Heart right ventricle (tissue), 16 donors: ENCODE measurements at regions not wholly inside any gene's neighbourhood (a gene's known extent, or its start where the extent isn't known, plus 50 kb on each side); places are given as distances from the start of the nearest gene placed in this dataset.
A peak's percentile ranks its signal among the peaks of the same experiment; 100 is the strongest.

Experiments
- ATAC-seq, 8 donors: fragments of 200-7000 bp; cut with Tn5 transposase; one replicate each; pipeline ENCODE4 v1.9.1; 2020; ENCODE audit warnings: mild to moderate bottlenecking in 8 of 8, moderate library complexity in 8 of 8, moderate number of reproducible peaks in 1 of 8
- DNase-seq, 2 donors: peaks; one replicate each; pipeline ENCODE4 v3.0.0-alpha.2; 2020
- H3K27ac ChIP-seq, 10 donors: fragments of 200-600 bp; sonication (generic) in 2 of 10; one replicate each; pipeline versions ENCODE4 v1.5.0 to v1.8.0; 2020 to 2022; ENCODE audit warnings: mild to moderate bottlenecking in 3 of 10
- H3K27me3 ChIP-seq, 7 donors: fragments of 200-600 bp; one replicate each; pipeline ENCODE4 v1.8.0; 2021 to 2022; ENCODE audit warnings: mild to moderate bottlenecking in 2 of 7
- H3K36me3 ChIP-seq, 9 donors: fragments of 200-600 bp; sonication (generic) in 1 of 9; one replicate each; pipeline versions ENCODE4 v1.5.0 to v1.8.0; 2020 to 2022; ENCODE audit warnings: mild to moderate bottlenecking in 2 of 9
- H3K4me1 ChIP-seq, 9 donors: fragments of 200-600 bp; sonication (generic) in 1 of 9; one replicate each; pipeline versions ENCODE4 v1.5.0 to v1.8.0; 2020 to 2022; ENCODE audit warnings: mild to moderate bottlenecking in 4 of 9
- H3K4me3 ChIP-seq, 10 donors: fragments of 200-600 bp; sonication (generic) in 2 of 10; one replicate each; pipeline versions ENCODE4 v1.5.0 to v1.8.0; 2020 to 2022; ENCODE audit warnings: mild to moderate bottlenecking in 7 of 10, moderate library complexity in 2 of 10
- H3K9me3 ChIP-seq, 11 donors: fragments of 200-600 bp in 10 of 11; sonication (generic) in 2 of 11; one replicate each; pipeline versions ENCODE4 v1.5.0 to v1.8.0; 2013 to 2022; ENCODE audit warnings: mild to moderate bottlenecking in 2 of 11, control low read depth in 1 of 11, moderate library complexity in 1 of 11
- WGBS, 2 donors: extraction: QIAGEN DNeasy Blood & Tissue Kit; methylation state at CpG; one replicate each; pipeline ENCODE4 v1.1.7; 2013; ENCODE audit warnings: inconsistent platforms in 1 of 2; 5-methylcytosine and 5-hydroxymethylcytosine counted together
- intact Hi-C, 10 donors: fragments of 100-400 bp; cut with DNase I; formaldehyde crosslinking; loops; one replicate each; pipeline versions ENCODE4 v1.11.1 to v1.14.2; 2022
- TF ChIP-seq, protein P1 (sequence below), 9 donors: fragments of 200-600 bp; sonication (generic) in 2 of 9; IDR thresholded peaks; one replicate each; pipeline versions ENCODE4 v1.5.0 to v1.8.0; 2021 to 2022; ENCODE audit warnings: antibody characterized with exemption in 9 of 9, mild to moderate bottlenecking in 5 of 9, moderate library complexity in 1 of 9
- donor health status: Arrhythmogenic right ventricular cardiomyopathy.
- donor health status: ischemic (EF 13 %, LVEDD 7.1; RV severe dilation, severe dysfunction).
- donor health status: healthy with polysubstance abuse.
- donor health status: DM: no; HTN: yes; CAD: no.
- donor health status: DM: no; HTN: no; CAD: no.
- donor health status: ischemic (EF 25% LVEDD 6.9; RV normal size, moderate dysfunction).
- donor health status: ischemic (EF 25% LVEDD 5.7; RV mildly dilated, moderate dysfunction).
- donor health status: healthy.
- donor health status: DM: yes; HTN: yes; CAD: no.
- donor health status: Ischemic cardiomyopathy.
- donor health status: ischemic (EF 35%, LVEDD 5.7; RV mildly dilated, moderate dysfunction).
- donor health status: nonischemic (EF 11% LVEDD 7.7; RV severe dilation, severe dysfunction).
- donor health status: DM: yes; HTN: yes; CAD: no.
- donor health status: PGD.
- donor health status: ischemic (EF 29% LVEDD 5.4; RV normal size, mild dysfunction).
- donor health status: nonischemic (EF 23%, LVEDD 6.1; RV moderate dilation, normal function).

DNA sequence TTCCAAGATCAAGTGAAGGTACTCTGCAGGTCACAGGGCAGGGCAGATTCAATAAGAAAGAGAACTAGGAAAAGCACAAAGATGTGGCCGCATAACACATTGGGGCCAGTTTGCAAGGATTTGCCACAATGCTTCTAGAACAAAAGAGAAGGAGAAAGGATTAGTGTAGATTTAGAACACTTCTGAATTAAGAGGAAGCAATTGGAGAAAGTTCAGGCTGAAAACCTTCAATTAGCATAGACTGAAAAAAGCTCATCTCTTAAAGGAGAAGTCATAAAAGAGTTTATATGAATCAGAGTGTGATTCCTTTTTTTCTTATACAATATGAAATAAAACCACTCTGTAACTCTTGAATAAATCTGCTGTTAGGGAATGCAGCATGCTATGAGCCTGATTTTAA is 215.6 kb upstream of the FAT1 start:
- Histone ChIP-seq H3K4me1 (peaks cover 0 to 23% (median 9%) of the 10 kb centered on the region in 9 donors), H3K9me3 (no peaks in the 10 kb centered on the region), H3K36me3 (no peaks in the 10 kb centered on the region), H3K27ac (no peak overlapping the region), H3K4me3 (no peak overlapping the region), H3K27me3 (no peaks in the 10 kb centered on the region)
- TF ChIP-seq, protein P1, sequence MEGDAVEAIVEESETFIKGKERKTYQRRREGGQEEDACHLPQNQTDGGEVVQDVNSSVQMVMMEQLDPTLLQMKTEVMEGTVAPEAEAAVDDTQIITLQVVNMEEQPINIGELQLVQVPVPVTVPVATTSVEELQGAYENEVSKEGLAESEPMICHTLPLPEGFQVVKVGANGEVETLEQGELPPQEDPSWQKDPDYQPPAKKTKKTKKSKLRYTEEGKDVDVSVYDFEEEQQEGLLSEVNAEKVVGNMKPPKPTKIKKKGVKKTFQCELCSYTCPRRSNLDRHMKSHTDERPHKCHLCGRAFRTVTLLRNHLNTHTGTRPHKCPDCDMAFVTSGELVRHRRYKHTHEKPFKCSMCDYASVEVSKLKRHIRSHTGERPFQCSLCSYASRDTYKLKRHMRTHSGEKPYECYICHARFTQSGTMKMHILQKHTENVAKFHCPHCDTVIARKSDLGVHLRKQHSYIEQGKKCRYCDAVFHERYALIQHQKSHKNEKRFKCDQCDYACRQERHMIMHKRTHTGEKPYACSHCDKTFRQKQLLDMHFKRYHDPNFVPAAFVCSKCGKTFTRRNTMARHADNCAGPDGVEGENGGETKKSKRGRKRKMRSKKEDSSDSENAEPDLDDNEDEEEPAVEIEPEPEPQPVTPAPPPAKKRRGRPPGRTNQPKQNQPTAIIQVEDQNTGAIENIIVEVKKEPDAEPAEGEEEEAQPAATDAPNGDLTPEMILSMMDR (IDR thresholded peaks at IDR 0.05): no peak
- DNase-seq: no peak
- 96 to 97% methylated on average over 1 of the region's 1 CpG for WGBS, 2 donors
- intact Hi-C loops: loop anchor here in 1 of 10 donors (5.0 kb wide), 1 partner anchor 212 kb away; no protein-coding TSS in a partner anchor
- ATAC-seq: no peak

- Histone ChIP-seq H3K36me3 (no peaks in the 10 kb centered on the region), H3K4me3 (no peak overlapping the region), H3K4me1 (peaks cover 0 to 23% (median 9%) of the 10 kb centered on the region in 9 donors), H3K27me3 (no peaks in the 10 kb centered on the region), H3K27ac (no peak overlapping the region), H3K9me3 (no peaks in the 10 kb centered on the region)
- intact Hi-C loops: loop anchor here in 5 of 10 donors (5.0 to 10.0 kb wide), 3 partner anchors 212 to 285 kb away; partner anchors contain the start of gene FAT1 (in 2 of the 5)
- TF ChIP-seq, protein P1 (IDR thresholded peaks at IDR 0.05): no peak
- DNase-seq (no peak), ATAC-seq (no peak)
Observed at GRCh38 chr4:186939766-186940165, 216.1 kb upstream of the FAT1 start.

- Histone ChIP-seq H3K4me1 (peaks cover 0 to 23% (median 9%) of the 10 kb centered on the region in 9 donors), H3K4me3 (no peak overlapping the region), H3K27ac (no peak overlapping the region), H3K27me3 (no peaks in the 10 kb centered on the region), H3K36me3 (no peaks in the 10 kb centered on the region), H3K9me3 (no peaks in the 10 kb centered on the region)
- ATAC-seq (no peak), DNase-seq (no peak)
- 82 to 93% methylated on average over 2 of the region's 2 CpGs for WGBS, 2 donors
- TF ChIP-seq, protein P1 (IDR thresholded peaks at IDR 0.05): no peak
- intact Hi-C loops: loop anchor here in 4 of 10 donors (5.0 to 10.0 kb wide), 3 partner anchors 213 to 286 kb away; partner anchors contain the start of gene FAT1 (in 2 of the 4)
Observed at GRCh38 chr4:186940476-186940875, 216.8 kb upstream of the FAT1 start.

- 44 to 47% methylated on average over 6 of the region's 6 CpGs for WGBS, 2 donors
- intact Hi-C loops: loop anchor here in 4 of 10 donors (5.0 to 10.0 kb wide), 3 partner anchors 216 to 288 kb away; partner anchors contain the start of gene FAT1 (in 2 of the 4)
Observed at GRCh38 chr4:186942758-186943377, 219.2 kb upstream of the FAT1 start.

More at GRCh38 chr4:186942758-186943377, 219.2 kb upstream of the FAT1 start:
- DNase-seq (peak in 1 of 2 donors; percentile 36), ATAC-seq (peak in 7 of 8 donors; percentile 42 to 64 (median 52))
- H3K9me3 ChIP-seq: no peaks in the 10 kb centered on the region
- no peak overlapping the region for H3K4me3 ChIP-seq
- no peaks in the 10 kb centered on the region for H3K27me3 ChIP-seq
- peaks cover 0 to 20% (median 9%) of the 10 kb centered on the region in 9 donors for H3K4me1 ChIP-seq
- H3K36me3 ChIP-seq: no peaks in the 10 kb centered on the region
- peak overlapping the region in 1 of 10 donors; percentile 19 for H3K27ac ChIP-seq
- TF ChIP-seq, protein P1 (IDR thresholded peaks at IDR 0.05): no peak
